Heart left ventricle (tissue), 16 donors: ENCODE measurements at regions not wholly inside any gene's neighbourhood (a gene's known extent, or its start where the extent isn't known, plus 50 kb on each side); places are given as distances from the start of the nearest gene placed in this dataset.

Experiments used
- ATAC-seq, 4 donors: fragments of 200-7000 bp; cut with Tn5 transposase; one replicate each; pipeline ENCODE4 v1.9.1; 2020 to 2022; ENCODE audit warnings: moderate library complexity in 4 of 4, mild to moderate bottlenecking in 3 of 4, moderate number of reproducible peaks in 1 of 4
- DNase-seq, 5 donors: peaks; one replicate each; pipeline ENCODE4 v3.0.0-alpha.2; 2020
- H3K27ac ChIP-seq, 12 donors: fragments of 200-600 bp; sonication (generic) in 4 of 12; one replicate each; pipeline versions ENCODE4 v1.5.0 to v1.8.0; 2016 to 2022; ENCODE audit warnings: mild to moderate bottlenecking in 2 of 12
- H3K27me3 ChIP-seq, 9 donors: fragments of 200-600 bp; sonication (generic) in 2 of 9; one replicate each; pipeline versions ENCODE4 v1.5.1 to v1.8.0; 2016 to 2022; ENCODE audit warnings: mild to moderate bottlenecking in 3 of 9
- H3K36me3 ChIP-seq, 9 donors: fragments of 200-600 bp; sonication (generic) in 2 of 9; one replicate each; pipeline versions ENCODE4 v1.5.0 to v1.8.0; 2018 to 2022; ENCODE audit warnings: mild to moderate bottlenecking in 2 of 9
- H3K4me1 ChIP-seq, 12 donors: fragments of 200-600 bp; sonication (generic) in 4 of 12; one replicate each; pipeline versions ENCODE4 v1.5.0 to v1.8.0; 2016 to 2022; ENCODE audit warnings: mild to moderate bottlenecking in 3 of 12
- H3K4me3 ChIP-seq, 12 donors: fragments of 200-600 bp; sonication (generic) in 4 of 12; one replicate each; pipeline versions ENCODE4 v1.5.0 to v1.8.0; 2017 to 2022; ENCODE audit warnings: mild to moderate bottlenecking in 9 of 12, moderate library complexity in 4 of 12
- H3K9me3 ChIP-seq, 12 donors: fragments of 200-600 bp; sonication (generic) in 4 of 12; one replicate each; pipeline versions ENCODE4 v1.5.0 to v1.8.0; 2016 to 2022; ENCODE audit warnings: mild to moderate bottlenecking in 1 of 12
- CTCF ChIP-seq, 12 donors: fragments of 200-600 bp; sonication (generic) in 4 of 12; IDR thresholded peaks; one replicate each; pipeline versions ENCODE4 v1.5.0 to v1.8.0; 2018 to 2022; ENCODE audit warnings: antibody characterized with exemption in 12 of 12, mild to moderate bottlenecking in 5 of 12
- POLR2A ChIP-seq, 2 donors: fragments of 450-650 bp; IDR thresholded peaks; one replicate each; pipeline ENCODE4 v1.6.1; 2017; ENCODE audit warnings: antibody characterized with exemption in 2 of 2, mild to moderate bottlenecking in 2 of 2, moderate library complexity in 2 of 2
- whole genome bisulfite sequencing, 4 donors: extraction: QIAGEN DNeasy Blood & Tissue Kit in 2 of 4; methylation state at CpG; one replicate each; pipeline versions ENCODE4 v1.1.5 to v1.1.7; 2013 to 2018; 5-methylcytosine and 5-hydroxymethylcytosine counted together
- intact Hi-C, 10 donors: fragments of 100-400 bp; cut with DNase I; formaldehyde crosslinking; loops; one replicate each; pipeline versions ENCODE4 v1.11.1 to v1.14.2; 2022
- donor health status: ischemic (EF 13 %, LVEDD 7.1; RV severe dilation, severe dysfunction).
- donor health status: healthy with polysubstance abuse.
- donor health status: DM: no; HTN: yes; CAD: no.
- donor health status: DM: no; HTN: no; CAD: no.
- donor health status: ischemic (EF 25% LVEDD 6.9; RV normal size, moderate dysfunction).
- donor health status: ischemic (EF 25% LVEDD 5.7; RV mildly dilated, moderate dysfunction).
- donor health status: healthy.
- donor health status: DM: yes; HTN: yes; CAD: no.
- donor health status: ischemic (EF 35%, LVEDD 5.7; RV mildly dilated, moderate dysfunction).
- donor health status: nonischemic (EF 11% LVEDD 7.7; RV severe dilation, severe dysfunction).
- donor health status: DM: yes; HTN: yes; CAD: no.
- donor health status: PGD.
- donor health status: ischemic (EF 29% LVEDD 5.4; RV normal size, mild dysfunction).
- donor health status: nonischemic (EF 23%, LVEDD 6.1; RV moderate dilation, normal function).

GRCh38 chr2:123359636-123360035, 665.5 kb upstream of the CNTNAP5 start:
- ATAC-seq, result no peak
- intact Hi-C loops, result no loop called here
- H3K4me3 ChIP-seq, result no peak overlapping the region
- peaks cover 0 to 19% (median 3%) of the 10 kb centered on the region in 12 donors for H3K9me3 ChIP-seq
- DNase-seq, result no peak
- H3K36me3 ChIP-seq, result no peaks in the 10 kb centered on the region
- no peaks in the 10 kb centered on the region for H3K4me1 ChIP-seq
- TF ChIP-seq POLR2A (IDR thresholded peaks at IDR 0.05) (no peak), CTCF (IDR thresholded peaks at IDR 0.05) (no peak)
- no peak overlapping the region for H3K27ac ChIP-seq
- no peaks in the 10 kb centered on the region for H3K27me3 ChIP-seq
- 73 to 89% (median 85%) methylated on average over 1 of the region's 1 CpG for WGBS, 4 donors

- no peak for DNase-seq
- Histone ChIP-seq H3K9me3 (peaks cover 0 to 6% (median 0%) of the 10 kb centered on the region in 12 donors), H3K36me3 (no peaks in the 10 kb centered on the region), H3K4me3 (no peak overlapping the region), H3K4me1 (no peaks in the 10 kb centered on the region), H3K27me3 (no peaks in the 10 kb centered on the region), H3K27ac (no peak overlapping the region)
- 82 to 87% (median 85%) methylated on average over 8 of the region's 8 CpGs for WGBS, 4 donors
- no peak for ATAC-seq
- TF ChIP-seq CTCF (IDR thresholded peaks at IDR 0.05) (no peak), POLR2A (IDR thresholded peaks at IDR 0.05) (no peak)
- intact Hi-C loops, result no loop called here
These were observed 662.2 kb upstream of the CNTNAP5 start for GRCh38 chr2:123362671-123363440.

GRCh38 chr2:123363826-123364225, 661.3 kb upstream of the CNTNAP5 start:
- intact Hi-C loops, result no loop called here
- Histone ChIP-seq H3K4me3 (no peak overlapping the region), H3K9me3 (peaks cover 0 to 6% (median 0%) of the 10 kb centered on the region in 12 donors), H3K27me3 (no peaks in the 10 kb centered on the region), H3K4me1 (no peaks in the 10 kb centered on the region), H3K27ac (no peak overlapping the region), H3K36me3 (no peaks in the 10 kb centered on the region)
- ATAC-seq, result no peak
- no peak for TF ChIP-seq CTCF (IDR thresholded peaks at IDR 0.05)
- no peak for TF ChIP-seq POLR2A (IDR thresholded peaks at IDR 0.05)
- WGBS, 4 donors, result 42 to 64% (median 59%) methylated on average over 2 of the region's 2 CpGs
- no peak for DNase-seq

- 53 to 65% (median 63%) methylated on average over 3 of the region's 3 CpGs for WGBS, 4 donors
- no peak for ATAC-seq
- TF ChIP-seq POLR2A (IDR thresholded peaks at IDR 0.05), result no peak
- TF ChIP-seq CTCF (IDR thresholded peaks at IDR 0.05), result no peak
These were observed 660.7 kb upstream of the CNTNAP5 start for GRCh38 chr2:123364243-123364896.

More at GRCh38 chr2:123364243-123364896, 660.7 kb upstream of the CNTNAP5 start:
- H3K36me3 ChIP-seq, result no peaks in the 10 kb centered on the region
- H3K4me1 ChIP-seq, result no peaks in the 10 kb centered on the region
- H3K9me3 ChIP-seq, result peaks cover 0 to 6% (median 1%) of the 10 kb centered on the region in 12 donors
- H3K27ac ChIP-seq, result no peak overlapping the region
- H3K27me3 ChIP-seq, result no peaks in the 10 kb centered on the region
- H3K4me3 ChIP-seq, result no peak overlapping the region
- DNase-seq, result no peak
- intact Hi-C loops, result no loop called here
